Activated CD8-positive, alpha-beta T cell treated with anti-CD3 and anti-CD28 coated beads for 36 hours (primary cell): ENCODE measurements at regions not wholly inside any gene's neighbourhood (a gene's known extent, or its start where the extent isn't known, plus 50 kb on each side); places are given as distances from the start of the nearest gene placed in this dataset.

Experiments
- ATAC-seq: fragments of 200-7000 bp; cut with Tn5 transposase; one replicate; pipeline ENCODE4 v1.10.0; 2021; ENCODE audit warnings: mild to moderate bottlenecking, moderate library complexity
- CTCF ChIA-PET: fragments of 350-600 bp; sonication (Branson Sonifier 250); formaldehyde crosslinking; loops from one replicate; lab custom pipeline; 2021; ENCODE audit warnings: antibody characterized with exemption; lab: Charles Lee
- POLR2A ChIA-PET: fragments of 350-600 bp; sonication (Branson Sonifier 250); formaldehyde crosslinking; loops from one replicate; lab custom pipeline; 2021; ENCODE audit warnings: antibody characterized with exemption; lab: Charles Lee
- DNase-seq: peaks from one replicate; pipeline ENCODE4 v3.0.0-alpha.2; 2020
- H3K27ac Mint-ChIP-seq: one replicate; pipeline ENCODE4 v1.8.0; 2021; ENCODE audit warnings: mild to moderate bottlenecking, mixed read lengths
- H3K27me3 Mint-ChIP-seq: one replicate; pipeline ENCODE4 v1.8.0; 2021; ENCODE audit warnings: mixed read lengths
- H3K36me3 Mint-ChIP-seq: one replicate; pipeline ENCODE4 v1.8.0; 2021; ENCODE audit warnings: low read depth, mixed read lengths
- H3K4me1 Mint-ChIP-seq: one replicate; pipeline ENCODE4 v1.8.0; 2021; ENCODE audit warnings: low read depth, mixed read lengths
- H3K4me3 Mint-ChIP-seq: one replicate; pipeline ENCODE4 v1.8.0; 2021; ENCODE audit warnings: mild to moderate bottlenecking, moderate library complexity, mixed read lengths
- H3K9me3 Mint-ChIP-seq: one replicate; pipeline ENCODE4 v1.8.0; 2021; ENCODE audit warnings: mixed read lengths
- CTCF ChIP-seq: fragments of 200-600 bp; IDR thresholded peaks from one replicate; pipeline ENCODE4 v1.8.0; 2022; ENCODE audit warnings: antibody characterized with exemption, mild to moderate bottlenecking
- intact Hi-C: fragments of 100-400 bp; cut with micrococcal nuclease; formaldehyde crosslinking; loops from one replicate; pipeline ENCODE4 v1.10.0; 2022

DNA sequence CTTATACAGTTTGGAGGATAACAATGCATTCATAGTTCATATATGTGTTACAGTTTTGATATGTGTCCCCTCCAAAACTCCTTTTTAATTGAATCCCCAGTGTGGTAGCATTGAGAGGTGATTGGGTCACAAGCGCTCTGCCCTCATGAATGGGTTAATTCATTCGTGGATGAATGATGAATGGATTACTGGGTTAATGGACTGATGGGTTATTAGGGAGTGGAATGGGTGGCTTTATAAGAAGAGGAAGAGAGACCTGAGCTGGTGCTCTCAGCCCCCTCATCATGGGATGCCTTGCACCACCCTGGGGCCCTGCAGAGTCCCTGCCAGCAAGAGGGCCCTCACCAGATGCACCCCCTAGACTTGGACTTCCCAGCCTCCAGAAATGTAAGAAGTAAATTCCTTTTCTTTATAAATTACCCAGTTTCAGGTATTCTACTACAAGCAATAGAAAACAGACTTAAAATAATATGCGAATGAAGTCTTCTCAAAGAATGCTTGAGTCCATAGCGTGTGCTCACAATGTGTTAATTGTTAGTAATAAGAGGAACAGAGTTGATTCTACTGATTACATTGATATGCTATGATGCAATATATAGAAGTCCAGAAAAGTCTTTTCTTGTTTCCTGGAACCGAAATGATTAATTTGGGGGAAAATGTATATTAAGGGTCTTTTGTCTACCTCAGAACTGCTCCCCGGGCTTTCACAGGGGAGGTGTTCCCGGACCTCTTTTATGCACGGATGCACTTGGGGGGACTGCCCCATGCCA lies 190.2 kb downstream of the ERCC6L2 start:
- TF ChIP-seq CTCF, result no peak
- Mint-ChIP-seq H3K4me1 (peaks cover 5% of the 10 kb centered on the region), H3K4me3 (no peak overlapping the region), H3K36me3 (no peaks in the 10 kb centered on the region), H3K27me3 (no peaks in the 10 kb centered on the region), H3K27ac (no peak overlapping the region), H3K9me3 (no peaks in the 10 kb centered on the region)
- intact Hi-C loops, result no loop called here
- POLR2A ChIA-PET, result no interaction called here
- CTCF ChIA-PET, result no interaction called here
- no peak for DNase-seq
- ATAC-seq, result no peak

DNA sequence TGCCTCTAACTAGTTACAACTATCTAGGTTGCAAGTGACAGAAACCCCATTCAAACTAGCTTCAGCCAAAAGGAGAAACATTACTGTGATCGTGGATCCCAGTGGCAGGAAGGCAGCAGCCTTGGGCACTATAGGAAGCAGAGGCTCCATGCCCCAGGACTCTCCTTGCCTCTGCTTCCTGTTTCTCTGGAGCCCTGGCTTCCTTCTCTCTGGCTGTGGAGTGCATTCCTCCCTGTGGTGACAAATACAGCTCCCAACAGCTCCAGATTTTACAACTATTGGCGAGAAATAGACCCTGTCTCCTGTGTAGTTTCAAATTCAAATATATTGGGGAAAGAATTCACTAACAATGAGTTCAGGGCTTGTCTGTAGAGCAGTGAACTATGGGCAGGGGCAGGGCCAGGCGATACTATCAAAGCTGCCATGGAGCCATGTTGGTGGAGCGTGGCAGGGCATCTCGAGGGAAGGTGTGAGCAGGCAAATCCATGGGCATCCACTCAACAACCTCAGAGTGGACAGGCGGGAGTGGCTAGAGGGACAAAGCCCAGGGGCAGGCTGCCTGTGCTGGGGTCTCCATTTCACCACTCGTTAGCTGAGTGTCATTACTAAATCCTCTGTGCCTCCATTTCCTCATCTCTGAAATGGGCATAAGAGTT lies 189.5 kb downstream of the ERCC6L2 start:
- ATAC-seq (no peak), DNase-seq (no peak)
- Mint-ChIP-seq H3K9me3 (no peaks in the 10 kb centered on the region), H3K4me3 (no peak overlapping the region), H3K27me3 (no peaks in the 10 kb centered on the region), H3K4me1 (peaks cover 5% of the 10 kb centered on the region), H3K36me3 (no peaks in the 10 kb centered on the region), H3K27ac (no peak overlapping the region)
- intact Hi-C loops, result no loop called here
- no peak for TF ChIP-seq CTCF
- ChIA-PET CTCF (no interaction called here), POLR2A (no interaction called here)

DNA sequence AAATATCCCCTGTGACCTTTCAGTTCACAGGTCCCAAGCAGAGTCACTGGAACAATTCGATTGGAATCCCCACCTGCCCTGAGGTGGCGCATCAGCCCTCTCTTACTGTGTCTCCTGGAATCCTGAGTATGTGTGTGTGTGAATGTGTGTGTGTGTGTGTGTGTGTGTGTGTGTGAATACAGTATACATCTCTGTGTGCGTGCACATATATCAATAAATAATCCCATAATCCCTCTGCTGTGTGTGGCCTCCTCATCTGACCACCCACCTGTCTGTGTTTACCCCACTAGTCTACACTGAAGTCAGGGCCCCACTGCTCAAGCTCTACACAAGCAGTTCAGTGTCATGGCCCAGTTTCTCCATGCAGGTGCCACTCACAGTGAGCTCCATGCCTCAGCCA lies 187.4 kb downstream of the ERCC6L2 start:
- DNase-seq, result no peak
- Mint-ChIP-seq H3K27ac (no peak overlapping the region), H3K9me3 (peaks cover 4% of the 10 kb centered on the region), H3K27me3 (no peaks in the 10 kb centered on the region), H3K36me3 (no peaks in the 10 kb centered on the region), H3K4me1 (peaks cover 11% of the 10 kb centered on the region), H3K4me3 (no peak overlapping the region)
- ATAC-seq, result no peak
- POLR2A ChIA-PET, result no interaction called here
- no peak for TF ChIP-seq CTCF
- CTCF ChIA-PET, result no interaction called here
- intact Hi-C loops, result no loop called here

DNA sequence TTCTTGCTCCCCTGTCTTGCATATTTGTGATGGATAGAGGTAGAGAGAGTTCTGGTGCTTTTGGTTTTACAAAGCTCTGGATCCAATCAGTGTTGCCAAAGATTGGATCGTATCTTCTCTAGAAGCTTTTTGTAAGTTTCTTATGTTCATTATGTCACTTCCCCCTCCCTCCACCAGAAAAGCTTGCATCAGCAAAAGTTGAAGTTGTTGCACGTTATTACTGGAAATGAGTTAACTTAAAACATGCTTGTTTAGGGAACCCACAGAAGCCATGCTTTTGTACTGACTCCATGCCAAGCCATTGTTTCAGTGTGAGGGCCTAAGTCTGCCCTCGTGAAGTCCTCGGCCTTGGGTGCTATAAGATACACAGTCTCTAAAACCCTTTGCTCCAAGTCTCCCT lies 186.5 kb downstream of the ERCC6L2 start:
- H3K4me1 Mint-ChIP-seq, result peaks cover 19% of the 10 kb centered on the region
- no peak overlapping the region for H3K27ac Mint-ChIP-seq
- no peak overlapping the region for H3K4me3 Mint-ChIP-seq
- intact Hi-C loops, result no loop called here
- no peak for ATAC-seq
- CTCF ChIA-PET, result interaction anchor here (0.7 to 1.1 kb wide), 4 partner anchors 9 to 155 kb away, joined by 3 to 4 read pairs (median 3); no protein-coding TSS in a partner anchor
- no peak for TF ChIP-seq CTCF
- H3K36me3 Mint-ChIP-seq, result no peaks in the 10 kb centered on the region
- H3K9me3 Mint-ChIP-seq, result peaks cover 5% of the 10 kb centered on the region
- no peaks in the 10 kb centered on the region for H3K27me3 Mint-ChIP-seq
- DNase-seq, result no peak
- POLR2A ChIA-PET, result no interaction called here
